Tibial artery (tissue), 4 donors: ENCODE measurements at regions not wholly inside any gene's neighbourhood (a gene's known extent, or its start where the extent isn't known, plus 50 kb on each side); places are given as distances from the start of the nearest gene placed in this dataset.
A peak's percentile ranks its signal among the peaks of the same experiment; 100 is the strongest.

Experiments used
- DNase-seq, 2 donors: peaks; one replicate each; pipeline ENCODE4 v3.0.0-alpha.2; 2019
- H3K27ac ChIP-seq, 2 donors: fragments of 200-600 bp; sonication (generic) in 1 of 2; 1 replicate in 1 of 2; 2 replicates in 1 of 2; pipeline ENCODE4 v1.5.1; 2018 to 2019; ENCODE audit warnings: mild to moderate bottlenecking in 1 of 2
- H3K27me3 ChIP-seq, 2 donors: fragments of 200-600 bp; sonication (generic) in 1 of 2; one replicate each; pipeline versions ENCODE4 v1.5.1 to v1.6.0; 2016 to 2019
- H3K36me3 ChIP-seq, 3 donors: fragments of 200-600 bp; sonication (generic) in 2 of 3; one replicate each; pipeline ENCODE4 v1.5.1; 2016 to 2019; ENCODE audit warnings: mild to moderate bottlenecking in 2 of 3
- H3K4me1 ChIP-seq, 4 donors: fragments of 200-600 bp; sonication (generic) in 2 of 4; 1 replicate in 3 of 4; 2 replicates in 1 of 4; pipeline ENCODE4 v1.5.1; 2016 to 2019
- H3K4me3 ChIP-seq, 2 donors: fragments of 200-600 bp; sonication (generic) in 1 of 2; 1 replicate in 1 of 2; 2 replicates in 1 of 2; pipeline ENCODE4 v1.5.1; 2018 to 2019; ENCODE audit warnings: mild to moderate bottlenecking in 2 of 2
- H3K9me3 ChIP-seq, 3 donors: fragments of 200-600 bp; sonication (generic) in 1 of 3; one replicate each; pipeline ENCODE4 v1.5.1; 2016 to 2019
- CTCF ChIP-seq, 2 experiments: fragments of 200-600 bp in 1 of 2; fragments of 450-650 bp in 1 of 2; IDR thresholded peaks; one replicate each; pipeline ENCODE4 v1.5.1; 2017 to 2019; ENCODE audit warnings: antibody characterized with exemption in 2 of 2, mild to moderate bottlenecking in 1 of 2, moderate library complexity in 1 of 2
- intact Hi-C: fragments of 100-400 bp; cut with DNase I; formaldehyde crosslinking; loops from one replicate; pipeline ENCODE4 v1.15.0; 2023; ENCODE audit warnings: low total_unique reads

- no peaks in the 10 kb centered on the region for H3K36me3 ChIP-seq
- H3K4me3 ChIP-seq: no peak overlapping the region
- no peak for TF ChIP-seq CTCF (IDR thresholded peaks at IDR 0.05)
- no peak for DNase-seq
- H3K9me3 ChIP-seq: no peaks in the 10 kb centered on the region
- H3K4me1 ChIP-seq: peaks cover 5 to 61% (median 38%) of the 10 kb centered on the region in 4 donors
- intact Hi-C loops: no loop called here
- no peak overlapping the region for H3K27ac ChIP-seq
- H3K27me3 ChIP-seq: no peaks in the 10 kb centered on the region
Observed at GRCh38 chr15:62894322-62895085, 148.0 kb upstream of the TPM1 start.

- Histone ChIP-seq H3K27ac (peak overlapping the region in 1 of 2 donors; percentile 70), H3K4me1 (peaks cover 5 to 62% (median 39%) of the 10 kb centered on the region in 4 donors), H3K36me3 (no peaks in the 10 kb centered on the region), H3K9me3 (no peaks in the 10 kb centered on the region), H3K27me3 (no peaks in the 10 kb centered on the region), H3K4me3 (no peak overlapping the region)
- intact Hi-C loops: no loop called here
- no peak for DNase-seq
- TF ChIP-seq CTCF (IDR thresholded peaks at IDR 0.05): no peak
Observed at GRCh38 chr15:62895139-62895866, 147.2 kb upstream of the TPM1 start.

- no peak for DNase-seq
- Histone ChIP-seq H3K4me3 (no peak overlapping the region), H3K9me3 (no peaks in the 10 kb centered on the region), H3K27ac (peak overlapping the region; percentile 68 to 70), H3K36me3 (no peaks in the 10 kb centered on the region), H3K27me3 (no peaks in the 10 kb centered on the region), H3K4me1 (peaks cover 5 to 66% (median 41%) of the 10 kb centered on the region in 4 donors)
- intact Hi-C loops: no loop called here
- no peak for TF ChIP-seq CTCF (IDR thresholded peaks at IDR 0.05)
Observed at GRCh38 chr15:62895905-62896316, 146.6 kb upstream of the TPM1 start.

GRCh38 chr15:62896380-62896866 lies 146.1 kb upstream of the TPM1 start:
- H3K9me3 ChIP-seq: no peaks in the 10 kb centered on the region
- H3K4me1 ChIP-seq: peaks cover 5 to 71% (median 45%) of the 10 kb centered on the region in 4 donors
- no peaks in the 10 kb centered on the region for H3K27me3 ChIP-seq
- no peaks in the 10 kb centered on the region for H3K36me3 ChIP-seq
- no peak for TF ChIP-seq CTCF (IDR thresholded peaks at IDR 0.05)
- no peak for DNase-seq
- peak overlapping the region; percentile 68 to 70 for H3K27ac ChIP-seq
- H3K4me3 ChIP-seq: no peak overlapping the region
- intact Hi-C loops: no loop called here

GRCh38 chr15:62896969-62897486 lies 145.5 kb upstream of the TPM1 start:
- Histone ChIP-seq H3K27me3 (no peaks in the 10 kb centered on the region), H3K36me3 (no peaks in the 10 kb centered on the region), H3K4me1 (peaks cover 5 to 71% (median 45%) of the 10 kb centered on the region in 4 donors), H3K9me3 (no peaks in the 10 kb centered on the region), H3K27ac (peak overlapping the region; percentile 65 to 70), H3K4me3 (peak overlapping the region in 1 of 2 donors; percentile 35)
- DNase-seq: peak; percentile 89 to 95
- no peak for TF ChIP-seq CTCF (IDR thresholded peaks at IDR 0.05)
- intact Hi-C loops: no loop called here
